GM23248 (cell line): ENCODE measurements at regions not wholly inside any gene's neighbourhood (a gene's known extent, or its start where the extent isn't known, plus 50 kb on each side); places are given as distances from the start of the nearest gene placed in this dataset.
"Not testable (repeated sequence)": the region's sequence is repeated elsewhere in the genome, so short reads cannot be mapped to it uniquely, and the experiment has no call there.

Experiments used
- DNase-seq: peaks from one replicate; pipeline ENCODE4 v3.0.0-alpha.2; 2015
- H2AFZ ChIP-seq: fragments of 200-600 bp; sonication (generic); 2 replicates; pipeline ENCODE4 v1.6.1; 2016; ENCODE audit warnings: antibody characterized with exemption
- H3F3A ChIP-seq: fragments of 200-600 bp; sonication (generic); 2 replicates; pipeline ENCODE4 v1.6.1; 2016; ENCODE audit warnings: mild to moderate bottlenecking, antibody characterized with exemption, mixed run types; ENCODE audit not compliant: insufficient read depth
- H3K27ac ChIP-seq: fragments of 200-600 bp; sonication (generic); 2 replicates; pipeline ENCODE4 v1.5.1; 2016; ENCODE audit warnings: mild to moderate bottlenecking
- H3K27me3 ChIP-seq: fragments of 200-600 bp; sonication (generic); replicated peaks from 2 replicates; pipeline ENCODE4 v1.6.1; 2016; ENCODE audit warnings: mild to moderate bottlenecking; ENCODE audit not compliant: insufficient read depth
- H3K36me3 ChIP-seq: fragments of 200-600 bp; sonication (generic); 2 replicates; pipeline ENCODE4 v1.6.1; 2016; ENCODE audit warnings: low read depth, mild to moderate bottlenecking
- H3K4me1 ChIP-seq: fragments of 200-600 bp; sonication (generic); 2 replicates; pipeline ENCODE4 v1.6.1; 2016; ENCODE audit warnings: mild to moderate bottlenecking; ENCODE audit not compliant: insufficient read depth
- H3K4me2 ChIP-seq: fragments of 200-600 bp; sonication (generic); one replicate; pipeline ENCODE4 v1.6.1; 2016; ENCODE audit warnings: mild to moderate bottlenecking; ENCODE audit not compliant: unreplicated experiment
- H3K4me3 ChIP-seq: fragments of 200-600 bp; sonication (generic); 2 replicates; pipeline ENCODE4 v1.5.1; 2016; ENCODE audit warnings: mild to moderate bottlenecking
- H3K79me2 ChIP-seq: fragments of 200-600 bp; sonication (generic); 2 replicates; pipeline ENCODE4 v1.6.1; 2016; ENCODE audit warnings: mild to moderate bottlenecking; ENCODE audit not compliant: insufficient read depth
- H3K9ac ChIP-seq: fragments of 200-600 bp; sonication (generic); 2 replicates; pipeline ENCODE4 v1.6.1; 2016; ENCODE audit warnings: mild to moderate bottlenecking
- H3K9me2 ChIP-seq: fragments of 200-600 bp; sonication (generic); 2 replicates; pipeline ENCODE4 v1.6.1; 2016; ENCODE audit warnings: mixed run types, mild to moderate bottlenecking, moderate library complexity; ENCODE audit not compliant: insufficient read depth
- H3K9me3 ChIP-seq: fragments of 200-600 bp; sonication (generic); one replicate; pipeline ENCODE4 v1.6.1; 2017; ENCODE audit warnings: low read depth
- H4K20me1 ChIP-seq: fragments of 200-600 bp; sonication (generic); 2 replicates; pipeline ENCODE4 v1.6.0; 2016; ENCODE audit not compliant: insufficient read depth
- EZH2 ChIP-seq: fragments of 200-600 bp; sonication (generic); IDR thresholded peaks from 2 replicates; pipeline ENCODE4 v1.6.1; 2018; ENCODE audit warnings: antibody characterized with exemption, mild to moderate bottlenecking; ENCODE audit not compliant: insufficient read depth, poor library complexity, severe bottlenecking
- EZH2phosphoT487 ChIP-seq: fragments of 200-600 bp; sonication (generic); IDR thresholded peaks from 2 replicates; pipeline ENCODE4 v1.6.1; 2018; ENCODE audit warnings: antibody characterized with exemption, moderate library complexity, mild to moderate bottlenecking, low read depth; ENCODE audit not compliant: insufficient read depth
- WGBS, 2 experiments: methylation state at CpG; one replicate each; pipeline ENCODE4 v1.1.6; 2015 to 2017; ENCODE audit warnings: low lambda C conversion rate in 2 of 2, low coverage in 1 of 2; ENCODE audit errors: missing lambda C conversion rate in 2 of 2; 5-methylcytosine and 5-hydroxymethylcytosine counted together
- in situ Hi-C: fragments of 300-500 bp; cut with MboI; formaldehyde crosslinking; loops from 2 replicates; pipeline ENCODE4 v1.15.0; 2020

- no peak overlapping the region for H3K9ac ChIP-seq
- no peaks in the 10 kb centered on the region for H3K27me3 ChIP-seq
- H3K27ac ChIP-seq, result no peak overlapping the region
- H3K36me3 ChIP-seq, result no peaks in the 10 kb centered on the region
- H3K4me1 ChIP-seq, result no peaks in the 10 kb centered on the region; the same call in 1 of the 2 replicates
- no peak for TF ChIP-seq EZH2phosphoT487
- TF ChIP-seq EZH2, result no peak
- H3K9me3 ChIP-seq, result no peaks in the 10 kb centered on the region
- no peaks in the 10 kb centered on the region for H3F3A ChIP-seq
- H2AFZ ChIP-seq, result no peak overlapping the region
- H3K4me2 ChIP-seq, result no peak overlapping the region
- no peak for DNase-seq
- H3K4me3 ChIP-seq, result no peak overlapping the region
- in situ Hi-C loops, result no loop called here
- 84 to 91% methylated on average over 3 of the region's 3 CpGs for WGBS, 2 experiments
- no peaks in the 10 kb centered on the region for H3K9me2 ChIP-seq
- no peaks in the 10 kb centered on the region for H4K20me1 ChIP-seq
- H3K79me2 ChIP-seq, result no peaks in the 10 kb centered on the region
These were observed 98.2 kb upstream of the NAV2 start for GRCh38 chr11:19614370-19614940.

GRCh38 chr11:19612025-19612424 lies 100.6 kb upstream of the NAV2 start:
- H3K36me3 ChIP-seq, H3F3A ChIP-seq, H3K9me2 ChIP-seq, H3K27me3 ChIP-seq, H3K4me1 ChIP-seq, H3K9me3 ChIP-seq, H3K27ac ChIP-seq, DNase-seq, H2AFZ ChIP-seq, in situ Hi-C loops, H3K4me2 ChIP-seq, H3K4me3 ChIP-seq, H3K79me2 ChIP-seq, H4K20me1 ChIP-seq, H3K9ac ChIP-seq: not testable (repeated sequence)

GRCh38 chr11:19607656-19608360 lies 104.8 kb upstream of the NAV2 start:
- Histone ChIP-seq H3K27ac (no peak overlapping the region), H3K27me3 (no peaks in the 10 kb centered on the region), H3K9ac (no peak overlapping the region), H3F3A (peaks cover 12% of the 10 kb centered on the region), H3K4me2 (no peak overlapping the region), H3K36me3 (no peaks in the 10 kb centered on the region), H3K9me3 (no peaks in the 10 kb centered on the region), H3K79me2 (no peaks in the 10 kb centered on the region), H3K4me1 (peaks cover 19% of the 10 kb centered on the region), H2AFZ (no peak overlapping the region), H3K9me2 (no peaks in the 10 kb centered on the region), H4K20me1 (no peaks in the 10 kb centered on the region), H3K4me3 (no peak overlapping the region)
- in situ Hi-C loops, result no loop called here
- TF ChIP-seq EZH2phosphoT487, result no peak
- TF ChIP-seq EZH2, result no peak
- 89 to 91% methylated on average over 5 of the region's 5 CpGs for WGBS, 2 experiments
- no peak for DNase-seq

GRCh38 chr11:19606856-19607655 lies 105.6 kb upstream of the NAV2 start:
- WGBS, 2 experiments, result 94 to 97% methylated on average over 5 of the region's 5 CpGs
- Histone ChIP-seq H3K9me2 (no peaks in the 10 kb centered on the region), H3K27ac (no peak overlapping the region), H2AFZ (no peak overlapping the region), H3K4me2 (no peak overlapping the region), H3K4me3 (no peak overlapping the region), H3K27me3 (no peaks in the 10 kb centered on the region), H3K9me3 (no peaks in the 10 kb centered on the region), H4K20me1 (no peaks in the 10 kb centered on the region), H3F3A (peaks cover 17% of the 10 kb centered on the region), H3K79me2 (no peaks in the 10 kb centered on the region), H3K4me1 (peaks cover 27% of the 10 kb centered on the region), H3K9ac (no peak overlapping the region), H3K36me3 (no peaks in the 10 kb centered on the region)
- TF ChIP-seq EZH2 (no peak), EZH2phosphoT487 (no peak)
- no peak for DNase-seq
- in situ Hi-C loops, result no loop called here
